HepG2 (cell line): ENCODE measurements at regions not wholly inside any gene's neighbourhood (a gene's known extent, or its start where the extent isn't known, plus 50 kb on each side); places are given as distances from the start of the nearest gene placed in this dataset.

Experiments
- ATAC-seq: fragments of 200-7000 bp; cut with Tn5 transposase; 3 replicates; pipeline ENCODE4 v1.9.1; 2020; ENCODE audit warnings: mild to moderate bottlenecking, moderate library complexity
- BruUV-seq: library from RNA; stranded (reverse); fragments of 400-500 nt; replicated peaks from 2 replicates; lab custom pipeline; 2021; lab: Mats Ljungman, UMichigan
- CTCF ChIA-PET: fragments of 300-600 bp; formaldehyde crosslinking; extraction: SDS; loops from one replicate; lab custom pipeline; 2021; ENCODE audit warnings: low total read pairs, inconsistent platforms, low intra/inter-chr PET ratio; lab: Yijun Ruan, JAX
- POLR2A ChIA-PET: fragments of 350-600 bp; sonication (Branson Sonifier 250); formaldehyde crosslinking; loops from one replicate; lab custom pipeline; 2020; ENCODE audit warnings: antibody characterized with exemption, inconsistent platforms; lab: Yijun Ruan, JAX
- DNase-seq: peaks from one replicate; pipeline ENCODE4 v3.0.0-alpha.2; 2015; ENCODE audit warnings: low spot score
- FAIRE-seq: peaks from 3 replicates; lab custom pipeline; 2011; peaks lifted over from hg19 to GRCh38; lab: Jason Lieb, UNC
- H2AFZ ChIP-seq: one replicate; pipeline ENCODE4 v1.6.1; 2011; ENCODE audit warnings: low read length, inconsistent platforms
- H3K27ac ChIP-seq: fragments of 300-600 bp; 3 replicates; pipeline ENCODE4 v1.8.0; 2011; ENCODE audit warnings: mixed run types, mild to moderate bottlenecking, mixed read lengths, low read length, inconsistent platforms; ENCODE audit not compliant: insufficient read depth; ENCODE audit errors: extremely low read length
- H3K27me3 ChIP-seq, 2 experiments: fragments of 200-600 bp in 1 of 2; 2 replicates in 1 of 2; 3 replicates in 1 of 2; pipeline versions ENCODE4 v1.6.0 to v1.8.0; 2011; ENCODE audit warnings: low read length in 2 of 2, mild to moderate bottlenecking in 2 of 2, moderate library complexity in 2 of 2, inconsistent platforms in 1 of 2; ENCODE audit not compliant: insufficient read depth in 2 of 2, control insufficient read depth in 1 of 2
- H3K36me3 ChIP-seq, 2 experiments: fragments of 200-600 bp in 1 of 2; replicated peaks in 1 of 2; 2 replicates in 1 of 2; 3 replicates in 1 of 2; pipeline versions ENCODE4 v1.5.1 to v1.8.0; 2011; ENCODE audit warnings: low read length in 2 of 2, inconsistent platforms in 1 of 2; ENCODE audit not compliant: insufficient read depth in 2 of 2, control insufficient read depth in 1 of 2
- H3K4me1 ChIP-seq: 2 replicates; pipeline ENCODE4 v1.5.1; 2012; ENCODE audit warnings: low read length, inconsistent platforms; ENCODE audit not compliant: insufficient read depth
- H3K4me2 ChIP-seq: 2 replicates; pipeline ENCODE4 v1.6.0; 2011; ENCODE audit warnings: low read depth, low read length, inconsistent platforms
- H3K4me3 ChIP-seq, 3 experiments: fragments of 200-600 bp in 1 of 3; sonication (generic), shearing (Covaris generic) in 1 of 3; replicated peaks in 1 of 3; 2 replicates each; pipeline ENCODE4 v1.5.1; 2011 to 2016; ENCODE audit warnings: low read length in 3 of 3, inconsistent platforms in 2 of 3, low read depth in 2 of 3, mild to moderate bottlenecking in 2 of 3, control low read depth in 1 of 3, mixed read lengths in 1 of 3; ENCODE audit not compliant: insufficient read depth in 1 of 3
- H3K79me2 ChIP-seq: one replicate; pipeline ENCODE4 v1.6.1; 2011; ENCODE audit warnings: low read length, inconsistent platforms; ENCODE audit not compliant: insufficient read depth
- H3K9ac ChIP-seq: 2 replicates; pipeline ENCODE4 v1.6.0; 2011; ENCODE audit warnings: mild to moderate bottlenecking, low read depth, low read length, inconsistent platforms; ENCODE audit not compliant: insufficient read depth
- H3K9me3 ChIP-seq: 2 replicates; pipeline ENCODE4 v1.5.1; 2012; ENCODE audit warnings: mild to moderate bottlenecking, low read length
- H4K20me1 ChIP-seq: 2 replicates; pipeline ENCODE4 v1.6.0; 2011; ENCODE audit warnings: inconsistent platforms, mild to moderate bottlenecking, low read length, moderate library complexity; ENCODE audit not compliant: insufficient read depth
- RBFOX2 ChIP-seq: fragments of 200-400 bp; formaldehyde crosslinking; IDR thresholded peaks from 2 replicates; pipeline ENCODE4 v1.6.1; 2017; ENCODE audit warnings: low read depth, mild to moderate bottlenecking, low read length
- RBM39 ChIP-seq: fragments of 200-400 bp; formaldehyde crosslinking; IDR thresholded peaks from one replicate; pipeline ENCODE4 v1.6.1; 2018; ENCODE audit warnings: antibody characterized with exemption, mild to moderate bottlenecking, low read depth, low read length; ENCODE audit not compliant: poor library complexity, severe bottlenecking
- SP2 ChIP-seq: sonication (generic); formaldehyde crosslinking; IDR thresholded peaks from 2 replicates; pipeline ENCODE4 v1.5.1; 2020; ENCODE audit warnings: mild to moderate bottlenecking, missing genetic modification reagents
- ZNF20 ChIP-seq: sonication (generic); formaldehyde crosslinking; IDR thresholded peaks from 2 replicates; pipeline ENCODE4 v1.4.0; 2020; ENCODE audit warnings: mild to moderate bottlenecking, moderate library complexity, missing genetic modification reagents
- ZNF329 ChIP-seq: sonication (generic); formaldehyde crosslinking; IDR thresholded peaks from 2 replicates; pipeline ENCODE4 v1.9.0; 2021; ENCODE audit warnings: low read depth, mild to moderate bottlenecking, missing genetic modification reagents
- ZNF547 ChIP-seq: sonication (generic); formaldehyde crosslinking; IDR thresholded peaks from 2 replicates; pipeline ENCODE4 v1.5.1; 2020; ENCODE audit warnings: mild to moderate bottlenecking, missing genetic modification reagents
- ZNF724P ChIP-seq: sonication (generic); formaldehyde crosslinking; IDR thresholded peaks from 2 replicates; pipeline ENCODE4 v1.8.0; 2022; ENCODE audit warnings: missing genetic modification reagents, borderline replicate concordance
- WGBS: methylation state at CpG from one replicate; pipeline ENCODE4 v1.1.6; 2017; ENCODE audit warnings: low lambda C conversion rate; 5-methylcytosine and 5-hydroxymethylcytosine counted together
- in situ Hi-C: cut with HindIII; loops from 2 replicates; pipeline ENCODE4 v1.10.0; 2017; ENCODE audit warnings: low pct_unique_long_range_greater_than_20kb; ENCODE audit not compliant: extremely low pct_ligation_motif_present
- intact Hi-C: fragments of 100-400 bp; cut with micrococcal nuclease; formaldehyde crosslinking; loops from one replicate; pipeline ENCODE4 v1.10.0; 2022; ENCODE audit not compliant: unreplicated experiment
- TF ChIP-seq, protein P1 (sequence below): sonication (generic); formaldehyde crosslinking; IDR thresholded peaks from 2 replicates; pipeline ENCODE4 v1.4.0; 2020; ENCODE audit warnings: mild to moderate bottlenecking, missing genetic modification reagents
- TF ChIP-seq, protein P2 (sequence below): sonication (generic); formaldehyde crosslinking; IDR thresholded peaks from 2 replicates; pipeline ENCODE4 v1.4.0; 2020; ENCODE audit warnings: missing genetic modification reagents
- TF ChIP-seq, protein P3 (sequence below): sonication (generic); formaldehyde crosslinking; IDR thresholded peaks from 2 replicates; pipeline ENCODE4 v1.4.0; 2020; ENCODE audit warnings: missing genetic modification reagents
- TF ChIP-seq, protein P4 (sequence below): sonication (generic); formaldehyde crosslinking; conservative IDR thresholded peaks from 2 replicates; pipeline ENCODE4 v1.8.0; 2022; ENCODE audit warnings: mild to moderate bottlenecking, moderate library complexity, missing genetic modification reagents

DNA sequence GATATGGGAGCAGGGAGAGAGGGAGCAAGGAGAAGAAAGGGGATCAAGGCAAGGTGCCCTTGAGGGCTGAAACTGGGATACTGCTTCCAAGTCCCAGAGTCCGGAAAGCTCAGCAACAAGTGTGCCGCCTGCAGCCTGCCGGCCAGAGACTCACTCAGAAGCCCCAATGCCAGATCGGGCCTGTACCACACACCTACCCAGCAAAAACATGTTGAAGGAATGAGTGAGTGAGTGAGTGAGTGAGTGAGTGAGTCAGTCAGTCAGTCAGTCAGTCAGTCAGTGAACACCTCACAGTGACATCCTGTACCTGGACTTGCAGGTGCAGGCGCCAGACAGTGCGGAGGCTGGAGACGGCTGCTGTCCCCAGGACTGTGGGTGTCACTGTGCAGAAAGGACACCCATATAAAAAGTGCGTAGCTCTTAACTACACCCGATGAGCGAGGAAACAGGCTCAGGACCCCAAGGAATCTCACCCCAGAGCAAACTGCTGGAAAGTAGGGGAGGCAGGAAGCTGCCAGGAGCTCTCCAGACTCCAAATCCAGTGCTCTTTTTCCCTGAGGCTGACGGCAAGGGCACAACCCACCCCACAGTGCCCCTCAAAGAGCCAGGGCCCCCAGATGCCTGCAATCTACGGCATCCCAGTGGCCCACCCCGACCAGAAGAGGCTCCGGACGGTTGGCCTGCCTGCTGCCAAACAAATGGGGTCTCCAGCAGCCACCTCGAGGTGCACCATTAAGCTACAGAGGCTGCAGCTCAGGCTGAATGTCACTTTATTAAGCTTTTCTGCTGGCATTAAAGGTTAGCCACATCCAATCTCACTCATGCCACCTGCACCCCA lies 261.7 kb downstream of the NPHP4 start (continued):
- TF ChIP-seq, protein P1, sequence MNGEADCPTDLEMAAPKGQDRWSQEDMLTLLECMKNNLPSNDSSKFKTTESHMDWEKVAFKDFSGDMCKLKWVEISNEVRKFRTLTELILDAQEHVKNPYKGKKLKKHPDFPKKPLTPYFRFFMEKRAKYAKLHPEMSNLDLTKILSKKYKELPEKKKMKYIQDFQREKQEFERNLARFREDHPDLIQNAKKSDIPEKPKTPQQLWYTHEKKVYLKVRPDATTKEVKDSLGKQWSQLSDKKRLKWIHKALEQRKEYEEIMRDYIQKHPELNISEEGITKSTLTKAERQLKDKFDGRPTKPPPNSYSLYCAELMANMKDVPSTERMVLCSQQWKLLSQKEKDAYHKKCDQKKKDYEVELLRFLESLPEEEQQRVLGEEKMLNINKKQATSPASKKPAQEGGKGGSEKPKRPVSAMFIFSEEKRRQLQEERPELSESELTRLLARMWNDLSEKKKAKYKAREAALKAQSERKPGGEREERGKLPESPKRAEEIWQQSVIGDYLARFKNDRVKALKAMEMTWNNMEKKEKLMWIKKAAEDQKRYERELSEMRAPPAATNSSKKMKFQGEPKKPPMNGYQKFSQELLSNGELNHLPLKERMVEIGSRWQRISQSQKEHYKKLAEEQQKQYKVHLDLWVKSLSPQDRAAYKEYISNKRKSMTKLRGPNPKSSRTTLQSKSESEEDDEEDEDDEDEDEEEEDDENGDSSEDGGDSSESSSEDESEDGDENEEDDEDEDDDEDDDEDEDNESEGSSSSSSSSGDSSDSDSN (CRISPR knock-in tag) = no peak
- TF ChIP-seq, protein P2, sequence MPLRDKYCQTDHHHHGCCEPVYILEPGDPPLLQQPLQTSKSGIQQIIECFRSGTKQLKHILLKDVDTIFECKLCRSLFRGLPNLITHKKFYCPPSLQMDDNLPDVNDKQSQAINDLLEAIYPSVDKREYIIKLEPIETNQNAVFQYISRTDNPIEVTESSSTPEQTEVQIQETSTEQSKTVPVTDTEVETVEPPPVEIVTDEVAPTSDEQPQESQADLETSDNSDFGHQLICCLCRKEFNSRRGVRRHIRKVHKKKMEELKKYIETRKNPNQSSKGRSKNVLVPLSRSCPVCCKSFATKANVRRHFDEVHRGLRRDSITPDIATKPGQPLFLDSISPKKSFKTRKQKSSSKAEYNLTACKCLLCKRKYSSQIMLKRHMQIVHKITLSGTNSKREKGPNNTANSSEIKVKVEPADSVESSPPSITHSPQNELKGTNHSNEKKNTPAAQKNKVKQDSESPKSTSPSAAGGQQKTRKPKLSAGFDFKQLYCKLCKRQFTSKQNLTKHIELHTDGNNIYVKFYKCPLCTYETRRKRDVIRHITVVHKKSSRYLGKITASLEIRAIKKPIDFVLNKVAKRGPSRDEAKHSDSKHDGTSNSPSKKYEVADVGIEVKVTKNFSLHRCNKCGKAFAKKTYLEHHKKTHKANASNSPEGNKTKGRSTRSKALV (CRISPR knock-in tag) = no peak
- no peak for TF ChIP-seq RBM39
- TF ChIP-seq ZNF20 (CRISPR knock-in tag) = no peak

DNA sequence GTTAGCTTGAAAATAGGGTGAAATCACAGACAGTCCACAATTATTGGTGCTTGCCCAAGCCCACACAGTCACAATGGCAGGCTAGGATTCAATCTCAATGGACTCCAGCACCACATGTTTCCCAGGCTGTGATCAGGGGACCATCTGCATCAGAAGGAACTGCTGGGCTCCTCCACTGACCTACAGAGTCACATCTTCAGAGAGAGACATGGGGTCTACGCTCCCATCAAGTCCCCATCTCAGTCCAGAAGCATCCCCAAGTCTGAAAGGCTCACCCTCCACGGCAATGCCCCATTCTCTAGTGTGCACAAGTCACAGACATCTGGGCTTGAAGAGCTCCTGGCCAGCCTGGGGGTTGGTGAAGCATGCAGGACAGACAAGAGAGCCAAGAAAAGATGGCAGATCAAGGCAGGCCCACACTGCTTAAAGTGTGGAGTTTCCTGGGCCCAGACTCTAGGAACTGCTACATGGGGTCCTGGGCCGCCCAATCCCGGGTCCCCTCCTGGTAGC lies 262.5 kb downstream of the NPHP4 start:
- POLR2A ChIA-PET = no interaction called here
- FAIRE-seq = no peak
- H3K4me2 ChIP-seq = no peak overlapping the region
- TF ChIP-seq, protein P3, sequence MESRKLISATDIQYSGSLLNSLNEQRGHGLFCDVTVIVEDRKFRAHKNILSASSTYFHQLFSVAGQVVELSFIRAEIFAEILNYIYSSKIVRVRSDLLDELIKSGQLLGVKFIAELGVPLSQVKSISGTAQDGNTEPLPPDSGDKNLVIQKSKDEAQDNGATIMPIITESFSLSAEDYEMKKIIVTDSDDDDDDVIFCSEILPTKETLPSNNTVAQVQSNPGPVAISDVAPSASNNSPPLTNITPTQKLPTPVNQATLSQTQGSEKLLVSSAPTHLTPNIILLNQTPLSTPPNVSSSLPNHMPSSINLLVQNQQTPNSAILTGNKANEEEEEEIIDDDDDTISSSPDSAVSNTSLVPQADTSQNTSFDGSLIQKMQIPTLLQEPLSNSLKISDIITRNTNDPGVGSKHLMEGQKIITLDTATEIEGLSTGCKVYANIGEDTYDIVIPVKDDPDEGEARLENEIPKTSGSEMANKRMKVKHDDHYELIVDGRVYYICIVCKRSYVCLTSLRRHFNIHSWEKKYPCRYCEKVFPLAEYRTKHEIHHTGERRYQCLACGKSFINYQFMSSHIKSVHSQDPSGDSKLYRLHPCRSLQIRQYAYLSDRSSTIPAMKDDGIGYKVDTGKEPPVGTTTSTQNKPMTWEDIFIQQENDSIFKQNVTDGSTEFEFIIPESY (CRISPR knock-in tag) = no peak
- TF ChIP-seq SP2 (CRISPR knock-in tag) (no peak), ZNF547 (CRISPR knock-in tag) (no peak), RBFOX2 (no peak), ZNF329 (CRISPR knock-in tag) (no peak), ZNF724P (CRISPR knock-in tag) (no peak)
- TF ChIP-seq, protein P4, sequence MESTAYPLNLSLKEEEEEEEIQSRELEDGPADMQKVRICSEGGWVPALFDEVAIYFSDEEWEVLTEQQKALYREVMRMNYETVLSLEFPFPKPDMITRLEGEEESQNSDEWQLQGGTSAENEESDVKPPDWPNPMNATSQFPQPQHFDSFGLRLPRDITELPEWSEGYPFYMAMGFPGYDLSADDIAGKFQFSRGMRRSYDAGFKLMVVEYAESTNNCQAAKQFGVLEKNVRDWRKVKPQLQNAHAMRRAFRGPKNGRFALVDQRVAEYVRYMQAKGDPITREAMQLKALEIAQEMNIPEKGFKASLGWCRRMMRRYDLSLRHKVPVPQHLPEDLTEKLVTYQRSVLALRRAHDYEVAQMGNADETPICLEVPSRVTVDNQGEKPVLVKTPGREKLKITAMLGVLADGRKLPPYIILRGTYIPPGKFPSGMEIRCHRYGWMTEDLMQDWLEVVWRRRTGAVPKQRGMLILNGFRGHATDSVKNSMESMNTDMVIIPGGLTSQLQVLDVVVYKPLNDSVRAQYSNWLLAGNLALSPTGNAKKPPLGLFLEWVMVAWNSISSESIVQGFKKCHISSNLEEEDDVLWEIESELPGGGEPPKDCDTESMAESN = no peak

More for the DNA sequence above, 262.5 kb downstream of the NPHP4 start:
- no peaks in the 10 kb centered on the region for H3K4me1 ChIP-seq
- intact Hi-C loops = no loop called here
- no peaks in the 10 kb centered on the region for H3K9me3 ChIP-seq
- no peaks in the 10 kb centered on the region for H4K20me1 ChIP-seq
- no peaks in the 10 kb centered on the region for H3K36me3 ChIP-seq
- H2AFZ ChIP-seq = no peak overlapping the region
- in situ Hi-C loops = no loop called here
- peaks cover 5 to 47% of the 10 kb centered on the region in 2 experiments; a peak in 4 of 5 replicates for H3K27me3 ChIP-seq
- H3K27ac ChIP-seq = no peak overlapping the region
- BruUV-seq = no TSS peak
- WGBS = 3% methylated on average over 4 of the region's 4 CpGs
- H3K79me2 ChIP-seq = no peaks in the 10 kb centered on the region
- H3K4me3 ChIP-seq = no peak overlapping the region
- CTCF ChIA-PET = no interaction called here
- DNase-seq = no peak
- H3K9ac ChIP-seq = no peak overlapping the region
- no peak for ATAC-seq
